ENCODE measurements at regions not wholly inside any gene's neighbourhood (a gene's known extent, or its start where the extent isn't known, plus 50 kb on each side); places are given as distances from the start of the nearest gene placed in this dataset.

- Histone ChIP-seq H3K4me3 (peak overlapping the region in 2 of 12 donors; percentile 1 to 16), H3K4me1 (peaks cover 0 to 51% (median 30%) of the 10 kb centered on the region in 12 donors), H3K27me3 (no peaks in the 10 kb centered on the region), H3K27ac (peak overlapping the region; percentile 12 to 80 (median 52)), H3K36me3 (no peaks in the 10 kb centered on the region), H3K9me3 (no peaks in the 10 kb centered on the region)
- WGBS, 4 donors: 44 to 50% (median 49%) methylated on average over 17 of the region's 17 CpGs
- DNase-seq (peak; percentile 77 to 86 (median 82)), ATAC-seq (peak; percentile 53 to 86 (median 76))
- TF ChIP-seq CTCF (IDR thresholded peaks at IDR 0.05): no peak
- TF ChIP-seq POLR2A (IDR thresholded peaks at IDR 0.05): no peak
- intact Hi-C loops (cut with DNase I): loop anchor here in 8 of 10 donors (5.0 to 10.0 kb wide), 7 partner anchors 62 to 118 kb away; partner anchors contain the start of gene SPRY4 (in 3 of the 8)
Measured at GRCh38 chr5:142426129-142427014, 101.6 kb upstream of the SPRY4 start.

- peaks cover 0 to 60% (median 34%) of the 10 kb centered on the region in 12 donors for H3K4me1 ChIP-seq
- no peaks in the 10 kb centered on the region for H3K36me3 ChIP-seq
- no peaks in the 10 kb centered on the region for H3K27me3 ChIP-seq
- no peak for DNase-seq
- TF ChIP-seq POLR2A (IDR thresholded peaks at IDR 0.05) (no peak), CTCF (IDR thresholded peaks at IDR 0.05) (no peak)
- H3K9me3 ChIP-seq: no peaks in the 10 kb centered on the region
- intact Hi-C loops (cut with DNase I): loop anchor here in 8 of 10 donors (5.0 to 10.0 kb wide), 7 partner anchors 61 to 119 kb away; partner anchors contain the start of gene SPRY4 (in 3 of the 8)
- H3K4me3 ChIP-seq: peak overlapping the region in 1 of 12 donors; percentile 1
- ATAC-seq: peak in 1 of 4 donors; percentile 64
- 62 to 68% (median 63%) methylated on average over 7 of the region's 7 CpGs for WGBS, 4 donors
- H3K27ac ChIP-seq: peak overlapping the region in 11 of 12 donors; percentile 0 to 80 (median 53)
Measured at GRCh38 chr5:142425286-142426065, 100.7 kb upstream of the SPRY4 start.

- intact Hi-C loops (cut with DNase I): loop anchor here in 4 of 10 donors (10.0 kb wide), 3 partner anchors 58 to 122 kb away; partner anchors contain the start of gene SPRY4 (in 2 of the 4)
- Histone ChIP-seq H3K36me3 (no peaks in the 10 kb centered on the region), H3K9me3 (no peaks in the 10 kb centered on the region), H3K27ac (no peak overlapping the region), H3K4me1 (peaks cover 0 to 50% (median 27%) of the 10 kb centered on the region in 12 donors), H3K27me3 (no peaks in the 10 kb centered on the region), H3K4me3 (no peak overlapping the region)
- ATAC-seq (no peak), DNase-seq (no peak)
- TF ChIP-seq POLR2A (IDR thresholded peaks at IDR 0.05) (no peak), CTCF (IDR thresholded peaks at IDR 0.05) (no peak)
Measured at GRCh38 chr5:142422429-142422828, 97.6 kb upstream of the SPRY4 start.

Measured in heart left ventricle (tissue), 16 donors.